NCI-H2171 treated with DMSO at 0.1 percent for 48 hours (cell line): ENCODE measurements at regions not wholly inside any gene's neighbourhood (a gene's known extent, or its start where the extent isn't known, plus 50 kb on each side); places are given as distances from the start of the nearest gene placed in this dataset.

Experiments used
- DNase-seq: peaks from one replicate; lab custom pipeline; 2025; lab: John Stamatoyannopoulos, UW

DNA sequence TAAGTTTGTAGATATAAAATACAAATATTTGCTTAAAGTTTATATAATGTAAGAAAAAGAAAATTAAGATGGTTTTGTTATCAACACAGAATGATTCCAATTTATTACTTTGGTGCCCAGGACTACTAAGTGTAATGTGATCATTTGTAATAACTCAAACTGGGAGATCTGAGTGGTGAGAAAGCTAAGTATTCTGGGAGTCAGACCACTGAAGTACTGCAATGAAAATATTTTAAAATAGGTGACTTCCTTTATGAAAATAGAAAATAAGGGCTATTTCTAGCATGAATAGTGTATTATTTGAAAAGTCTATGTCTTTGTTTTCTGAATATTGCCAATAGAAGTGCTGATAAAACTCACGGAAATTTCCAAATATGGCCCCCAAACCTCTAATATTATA, 305.6 kb upstream of the MAN1A1 start:
- DNase-seq, result no peak

DNA sequence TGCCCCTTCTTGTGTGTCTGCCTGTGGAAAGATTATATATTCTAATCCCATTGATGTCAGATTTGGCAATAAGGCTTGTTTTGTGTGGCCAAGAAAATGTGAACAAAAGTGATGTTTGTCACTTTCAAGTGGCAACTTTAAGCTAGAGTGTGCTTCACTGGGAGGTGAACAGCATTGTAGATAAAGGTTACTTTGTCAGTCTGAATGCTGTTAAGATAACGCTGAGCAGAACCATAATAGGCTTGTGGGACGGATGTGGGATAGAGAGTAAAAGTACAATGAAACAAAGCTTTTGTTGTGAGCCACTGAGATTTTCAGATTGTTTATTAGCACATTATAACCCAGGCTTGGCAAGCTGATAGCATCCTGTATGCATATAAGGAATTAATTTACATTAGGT, 303.8 kb upstream of the MAN1A1 start:
- no peak for DNase-seq

GRCh38 chr6:119649531-119649930, 300.0 kb upstream of the MAN1A1 start:
- DNase-seq, result no peak

- DNase-seq, result no peak
These were observed 297.7 kb upstream of the MAN1A1 start for GRCh38 chr6:119647309-119647708.

DNA sequence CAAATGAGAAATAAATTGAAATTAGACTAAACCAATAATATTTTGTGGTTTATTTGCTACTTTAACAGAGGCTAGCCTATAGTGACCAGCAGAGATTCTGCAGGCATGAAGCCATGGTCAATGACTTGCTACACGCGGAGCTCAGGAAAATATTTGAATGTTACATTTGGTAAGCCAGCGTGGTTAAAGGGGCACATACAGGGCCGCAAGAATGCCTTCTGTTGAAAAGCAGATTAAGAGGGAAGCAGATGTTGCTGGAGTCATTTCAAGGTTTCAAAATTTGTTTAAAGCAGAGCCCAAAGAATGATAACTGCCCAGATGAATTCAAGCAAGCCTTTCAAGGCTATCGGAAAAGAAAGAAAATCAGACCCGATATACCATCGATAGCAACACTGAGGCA, 294.3 kb upstream of the MAN1A1 start:
- no peak for DNase-seq

GRCh38 chr6:119637768-119638167, 288.2 kb upstream of the MAN1A1 start:
- no peak for DNase-seq

GRCh38 chr6:119636060-119636459, 286.5 kb upstream of the MAN1A1 start:
- no peak for DNase-seq

GRCh38 chr6:119633461-119633860, 283.9 kb upstream of the MAN1A1 start:
- DNase-seq, result no peak

DNA sequence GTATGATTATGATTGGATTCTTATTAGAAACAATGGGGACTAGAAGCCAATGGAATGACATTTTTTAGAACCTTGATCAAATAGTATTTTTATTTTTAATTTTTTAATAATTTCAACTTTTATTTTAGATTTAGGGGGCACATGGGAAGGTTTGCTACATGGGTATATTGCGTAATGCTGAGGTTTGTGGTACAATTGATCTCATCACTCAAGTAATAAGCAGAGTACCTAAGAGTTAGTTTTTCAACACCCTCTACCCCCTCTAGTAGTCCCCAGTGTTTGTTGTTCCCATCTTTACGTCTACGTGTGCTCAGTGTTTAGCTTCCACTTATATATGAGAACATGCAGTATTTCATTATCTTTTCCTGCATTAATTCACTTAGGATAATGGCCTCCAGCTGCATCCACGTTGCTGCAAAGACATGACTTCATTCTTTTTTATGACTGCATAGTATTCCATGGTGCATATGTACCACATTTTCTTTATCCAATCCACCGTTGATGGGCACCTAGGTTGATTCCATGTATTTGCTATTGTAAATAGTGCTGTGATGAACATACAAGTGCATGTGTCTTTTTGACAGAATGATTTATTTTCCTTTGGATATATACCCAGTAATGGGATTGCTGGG, 281.1 kb upstream of the MAN1A1 start:
- DNase-seq, result no peak

DNA sequence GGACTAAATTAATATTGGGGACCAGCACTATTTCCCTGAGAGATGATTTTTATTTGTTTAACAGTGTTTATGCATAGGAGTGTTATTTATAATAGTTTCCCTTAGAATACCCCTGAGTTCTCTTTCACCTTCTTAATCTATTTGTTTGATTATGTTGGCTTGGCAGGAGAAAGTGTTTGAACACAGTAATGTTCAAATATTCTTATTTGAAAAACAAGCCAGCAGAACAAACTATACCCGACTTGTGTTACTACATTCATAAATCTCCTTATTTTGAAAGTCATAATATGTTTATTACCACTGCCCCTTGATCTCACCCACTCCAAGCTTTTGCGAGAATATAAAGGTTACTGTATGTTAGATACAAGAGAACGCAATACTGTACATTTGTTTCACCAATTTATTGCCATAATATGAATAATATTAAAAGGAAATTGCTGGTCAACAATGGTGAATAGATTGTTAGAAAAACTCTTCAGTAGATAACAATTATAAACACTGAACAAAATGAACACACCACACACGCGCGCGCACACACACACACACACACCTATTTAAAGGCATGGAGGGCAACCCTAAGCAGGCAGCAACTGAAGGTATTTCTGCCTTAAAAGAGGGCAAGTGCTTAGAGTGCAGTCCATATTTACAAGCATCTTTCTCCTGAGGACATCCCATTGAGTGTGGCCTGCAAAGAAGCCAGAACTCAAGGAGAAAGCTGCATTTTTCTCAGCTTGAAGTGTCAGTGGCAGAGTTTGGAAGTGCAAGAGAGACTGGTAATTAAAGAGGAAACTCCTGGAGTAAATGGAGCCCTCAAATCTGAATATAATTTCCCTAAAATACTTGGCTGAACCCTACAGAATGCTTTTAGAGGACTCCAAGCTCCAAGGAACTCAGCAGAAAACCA, 279.4 kb upstream of the MAN1A1 start:
- DNase-seq, result no peak

GRCh38 chr6:119627908-119628669, 278.5 kb upstream of the MAN1A1 start:
- no peak for DNase-seq

DNA sequence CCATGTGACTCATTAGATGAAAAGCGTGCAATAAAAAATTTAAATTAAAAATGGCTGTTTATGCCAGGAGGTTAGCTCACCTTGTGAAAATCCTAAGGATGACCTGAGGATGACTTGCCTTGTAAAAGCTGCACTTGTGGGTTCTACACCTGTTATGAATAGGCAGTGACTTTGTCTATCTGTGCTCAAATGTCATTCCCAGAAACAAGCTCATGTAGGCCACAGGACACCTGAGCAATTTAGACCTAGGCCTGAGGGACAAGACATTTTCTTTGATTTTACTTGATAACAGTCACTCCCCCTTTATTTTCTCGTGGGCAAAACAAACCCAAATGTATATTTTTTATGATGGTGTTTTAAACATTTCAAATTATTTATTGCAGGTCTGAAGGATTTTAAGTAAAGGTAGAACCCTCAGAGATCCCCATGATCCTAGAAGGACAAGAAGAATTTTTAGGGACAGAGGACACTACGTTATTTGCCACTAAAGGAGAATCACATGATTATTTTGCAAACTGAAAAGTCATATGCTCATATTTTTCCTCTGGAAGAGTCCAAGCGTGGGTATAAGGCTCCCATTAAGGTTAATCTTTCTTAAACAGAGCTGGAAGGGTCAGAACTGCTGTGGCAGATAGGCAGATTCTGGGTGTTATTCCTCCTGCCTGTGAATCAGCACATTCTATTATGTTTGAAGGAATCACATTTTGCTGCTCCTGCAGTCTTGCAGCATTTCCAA, 277.5 kb upstream of the MAN1A1 start:
- DNase-seq, result no peak

DNA sequence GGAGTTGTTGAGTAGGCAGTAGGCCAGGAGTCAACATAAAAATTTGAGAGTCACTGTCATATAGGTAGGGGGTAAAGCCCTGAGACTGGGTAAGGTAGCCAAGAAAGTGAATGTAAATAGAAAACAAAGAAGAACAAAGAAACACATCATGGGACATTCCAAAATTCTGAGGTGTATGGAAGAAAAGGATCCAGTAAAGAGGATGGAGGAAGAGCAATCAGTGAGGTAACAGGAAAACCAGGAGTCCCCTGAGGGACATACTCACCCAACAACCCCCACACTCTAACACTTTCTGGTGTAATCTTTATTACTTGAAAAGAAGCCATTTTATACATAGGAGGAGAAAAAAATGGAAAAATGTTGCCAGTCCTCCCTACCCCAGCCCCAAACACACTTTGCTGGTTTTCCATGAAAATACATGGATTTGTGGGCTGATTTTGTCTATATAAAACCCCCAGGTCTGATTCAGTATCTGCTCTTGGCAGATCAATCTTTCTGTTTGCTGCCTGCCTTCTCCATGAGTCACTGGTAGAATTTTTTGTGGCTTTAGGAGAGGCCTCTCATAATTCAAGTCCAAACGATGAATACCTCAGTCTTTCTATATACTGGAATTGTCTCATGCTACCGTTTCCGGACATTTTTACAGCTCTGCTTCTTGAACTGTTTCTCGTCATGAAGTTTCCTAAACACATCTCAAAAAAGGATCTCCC, 271.4 kb upstream of the MAN1A1 start:
- no peak for DNase-seq

GRCh38 chr6:119614138-119614537, 264.6 kb upstream of the MAN1A1 start:
- DNase-seq, result no peak

- no peak for DNase-seq
These were observed 263.4 kb upstream of the MAN1A1 start for GRCh38 chr6:119612911-119613381.

DNA sequence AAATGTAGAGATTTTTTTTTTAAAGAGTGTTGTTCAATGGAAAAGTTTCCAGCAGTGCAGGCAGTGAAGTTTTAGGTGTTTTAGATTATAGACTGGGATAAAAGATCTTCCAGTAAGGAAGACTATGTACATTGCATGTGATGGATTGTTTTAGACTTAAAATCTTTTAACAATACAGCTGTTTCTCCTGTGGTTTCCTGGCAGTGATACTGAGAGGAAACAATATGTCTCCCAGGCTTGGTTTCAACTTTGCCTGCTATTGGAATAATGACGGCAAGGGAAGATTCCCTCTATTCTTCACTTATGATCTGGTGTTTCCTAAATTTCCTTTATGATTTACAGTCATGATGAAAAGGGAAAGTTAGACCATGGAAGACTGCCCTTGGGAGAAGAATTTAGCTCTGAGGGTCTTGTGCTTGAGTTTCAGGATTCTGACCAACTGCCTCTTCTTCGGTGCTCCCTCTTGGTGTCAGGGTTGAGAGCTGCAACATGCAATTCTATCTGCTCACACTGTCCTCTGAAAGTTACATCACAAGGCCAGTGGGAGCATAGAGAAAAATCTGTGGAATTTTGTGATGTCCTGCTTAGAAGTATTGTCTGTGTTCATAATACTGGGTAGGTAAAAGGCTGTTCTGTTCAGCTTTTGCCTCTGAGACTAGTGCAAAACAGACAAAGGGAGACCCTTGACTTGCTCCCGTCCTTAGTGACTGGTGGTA, 262.8 kb upstream of the MAN1A1 start:
- DNase-seq, result no peak

- no peak for DNase-seq
These were observed 261.2 kb upstream of the MAN1A1 start for GRCh38 chr6:119610754-119611153.

DNA sequence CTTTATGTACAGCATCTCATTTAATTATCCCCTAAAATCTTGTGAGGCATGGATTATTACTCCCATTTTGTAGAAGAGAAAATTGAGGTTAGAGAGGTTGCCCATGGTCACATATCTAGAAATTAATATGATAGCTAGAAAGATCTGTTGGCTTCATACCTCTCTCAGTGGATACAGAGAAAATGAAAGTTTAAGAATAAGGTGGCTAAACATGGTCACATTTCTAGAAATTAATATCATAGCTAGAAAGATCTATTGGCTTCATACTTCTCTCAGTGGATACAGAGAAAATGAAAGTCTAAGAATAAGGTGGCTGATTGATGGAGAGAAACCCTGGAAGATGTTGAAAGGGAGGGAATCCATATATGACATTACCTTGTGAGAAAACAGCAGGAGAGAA, 260.7 kb upstream of the MAN1A1 start:
- no peak for DNase-seq

DNA sequence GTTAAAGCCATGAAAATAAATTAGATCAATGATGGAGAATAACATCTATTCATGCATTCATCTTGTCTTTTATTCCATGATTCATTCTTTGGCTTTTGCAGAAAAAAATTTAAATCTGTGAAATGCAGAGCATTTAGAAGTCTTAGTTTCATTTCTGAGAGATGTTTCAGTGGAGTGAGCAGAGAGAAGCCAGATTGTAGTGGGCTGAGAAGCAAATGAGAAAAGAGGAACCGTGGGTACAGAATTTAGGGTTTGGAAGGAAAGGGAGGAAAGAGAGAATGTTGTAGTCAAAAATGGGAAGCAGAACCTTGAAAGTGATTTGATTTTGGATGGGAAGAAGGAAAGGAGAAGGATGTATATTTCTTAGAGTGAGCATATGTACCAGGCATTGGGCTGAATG, 260.3 kb upstream of the MAN1A1 start:
- DNase-seq, result no peak

DNA sequence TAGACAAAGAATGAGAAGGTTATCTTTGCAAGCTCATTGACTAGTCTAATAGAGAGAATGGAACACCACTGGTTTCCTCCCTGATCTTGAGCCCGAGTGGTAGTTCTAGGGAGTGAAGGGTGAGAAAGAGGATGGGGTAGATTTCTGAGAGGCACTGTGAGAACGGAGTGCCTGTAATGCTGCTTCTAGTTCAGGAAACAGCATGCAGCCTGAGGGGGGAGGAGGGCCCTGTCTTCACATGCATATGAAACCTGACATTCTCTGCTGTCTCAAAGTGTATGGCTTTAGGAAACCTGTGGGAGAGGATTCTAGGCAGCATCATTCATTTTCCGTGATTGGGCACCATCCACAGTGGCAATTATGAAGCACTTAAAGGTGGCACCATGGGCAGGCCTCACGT, 259.4 kb upstream of the MAN1A1 start:
- DNase-seq, result no peak

DNA sequence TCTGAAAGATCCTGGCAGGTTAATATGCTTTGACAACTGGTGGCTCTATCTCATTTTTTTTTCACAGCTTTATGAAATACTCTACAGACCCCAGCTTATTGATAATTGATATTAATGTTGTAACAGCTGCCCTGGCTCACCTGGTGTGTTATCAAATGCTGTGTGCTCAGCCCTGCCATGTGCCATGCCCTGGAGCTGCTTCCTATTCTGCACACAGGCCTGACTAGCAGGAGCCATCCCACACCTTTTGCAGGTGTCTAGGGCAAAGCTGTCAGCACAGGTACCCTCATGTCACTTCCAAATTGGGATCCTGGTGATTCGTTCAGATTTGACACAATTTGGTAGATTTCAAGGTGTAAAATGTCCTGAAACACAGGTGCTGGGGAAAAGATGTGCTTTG, 254.6 kb upstream of the MAN1A1 start:
- no peak for DNase-seq
